ENCODE measurements at regions not wholly inside any gene's neighbourhood (a gene's known extent, or its start where the extent isn't known, plus 50 kb on each side); places are given as distances from the start of the nearest gene placed in this dataset.

GRCh38 chr12:127263621-127264020, 1003.3 kb upstream of the TMEM132C start:
- no peak overlapping the region for H3K4me3 ChIP-seq (ENCODE audit: low read length)
- DNase-seq (ENCODE audit: low read depth) = peak; percentile 41
- no peak for TF ChIP-seq CTCF (conservative IDR thresholded peaks at IDR 0.05; ENCODE audit: low read length)

GRCh38 chr12:127267128-127267527, 999.8 kb upstream of the TMEM132C start:
- TF ChIP-seq CTCF (conservative IDR thresholded peaks at IDR 0.05; ENCODE audit: low read length) = no peak
- DNase-seq (ENCODE audit: low read depth) = no peak
- H3K4me3 ChIP-seq (ENCODE audit: low read length) = no peak overlapping the region

GRCh38 chr12:127268213-127268612, 998.8 kb upstream of the TMEM132C start:
- no peak for DNase-seq (ENCODE audit: low read depth)
- TF ChIP-seq CTCF (conservative IDR thresholded peaks at IDR 0.05; ENCODE audit: low read length) = no peak
- no peak overlapping the region for H3K4me3 ChIP-seq (ENCODE audit: low read length)

GRCh38 chr12:127268706-127269425, 998.1 kb upstream of the TMEM132C start:
- no peak for DNase-seq (ENCODE audit: low read depth)
- no peak overlapping the region for H3K4me3 ChIP-seq (ENCODE audit: low read length)
- no peak for TF ChIP-seq CTCF (conservative IDR thresholded peaks at IDR 0.05; ENCODE audit: low read length)

GRCh38 chr12:127270193-127270592, 996.8 kb upstream of the TMEM132C start:
- DNase-seq (ENCODE audit: low read depth) = peak; percentile 97
- TF ChIP-seq CTCF (conservative IDR thresholded peaks at IDR 0.05; ENCODE audit: low read length) = peak; percentile 16; the same call in 1 of the 2 replicates
- no peak overlapping the region for H3K4me3 ChIP-seq (ENCODE audit: low read length)

- H3K4me3 ChIP-seq (ENCODE audit: low read length) = no peak overlapping the region
- no peak for DNase-seq (ENCODE audit: low read depth)
- no peak for TF ChIP-seq CTCF (conservative IDR thresholded peaks at IDR 0.05; ENCODE audit: low read length)
These were observed 995.2 kb upstream of the TMEM132C start for GRCh38 chr12:127271776-127272175.

- peak; percentile 90 for DNase-seq (ENCODE audit: low read depth)
- no peak overlapping the region for H3K4me3 ChIP-seq (ENCODE audit: low read length)
- no peak for TF ChIP-seq CTCF (conservative IDR thresholded peaks at IDR 0.05; ENCODE audit: low read length)
These were observed 994.1 kb upstream of the TMEM132C start for GRCh38 chr12:127272864-127273263.

Data from AG10803 (cell line).